ENCODE measurements at regions not wholly inside any gene's neighbourhood (a gene's known extent, or its start where the extent isn't known, plus 50 kb on each side); places are given as distances from the start of the nearest gene placed in this dataset.

- no peak for TF ChIP-seq MAZ (CRISPR knock-in tag; conservative IDR thresholded peaks at IDR 0.05 in 1 of 2, IDR thresholded peaks at IDR 0.05 in 1 of 2)
- no peak for TF ChIP-seq NFIC (IDR thresholded peaks at IDR 0.05)
- TF ChIP-seq TBP (optimal IDR thresholded peaks at IDR 0.05; ENCODE audit: low read depth, low read length): no peak
- no peak for TF ChIP-seq E2F8 (IDR thresholded peaks at IDR 0.05; ENCODE audit: low read depth, partially characterized antibody)
- TF ChIP-seq NCOA4 (IDR thresholded peaks at IDR 0.05; ENCODE audit: partially characterized antibody): no peak
- no peak for TF ChIP-seq PRMT5 (CRISPR knock-in tag; IDR thresholded peaks at IDR 0.05)
- TF ChIP-seq SMC3 (conservative IDR thresholded peaks at IDR 0.05; ENCODE audit: insufficient read depth, low read depth, low read length): no peak
- no peak for TF ChIP-seq HMG20B (CRISPR knock-in tag; IDR thresholded peaks at IDR 0.05)
- TF ChIP-seq NFATC3 (IDR thresholded peaks at IDR 0.05): no peak
- no peak for TF ChIP-seq BRCA1 (IDR thresholded peaks at IDR 0.05)
- TF ChIP-seq BRCA1 (CRISPR knock-in tag; IDR thresholded peaks at IDR 0.05): no peak
Observed at GRCh38 chr4:141497627-141498026, 138.8 kb upstream of the IL15 start (continued).
